H9 (cell line): ENCODE measurements at regions not wholly inside any gene's neighbourhood (a gene's known extent, or its start where the extent isn't known, plus 50 kb on each side); places are given as distances from the start of the nearest gene placed in this dataset.
A peak's percentile ranks its signal among the peaks of the same experiment; 100 is the strongest.

Experiments used
- DNase-seq: peaks from one replicate; pipeline ENCODE4 v3.0.0-alpha.2; 2017
- H2AFZ ChIP-seq: one replicate; pipeline ENCODE4 v1.6.1; 2013; ENCODE audit warnings: mild to moderate bottlenecking, low read length, control low read depth, moderate library complexity
- H2AK5ac ChIP-seq: 2 replicates; pipeline ENCODE4 v1.6.1; 2013; ENCODE audit warnings: low read length, control low read depth, mixed read lengths; ENCODE audit not compliant: insufficient read length
- H2BK120ac ChIP-seq: one replicate; pipeline ENCODE4 v1.6.1; 2013; ENCODE audit warnings: low read depth, mild to moderate bottlenecking, low read length, control low read depth, inconsistent platforms; ENCODE audit not compliant: poor library complexity, severe bottlenecking
- H2BK12ac ChIP-seq: 2 replicates; pipeline ENCODE4 v1.6.1; 2013; ENCODE audit warnings: low read length, control low read depth, mixed read lengths, low read depth; ENCODE audit not compliant: insufficient read length
- H2BK15ac ChIP-seq: 2 replicates; pipeline ENCODE4 v1.6.1; 2013; ENCODE audit warnings: low read depth, low read length, control low read depth
- H2BK20ac ChIP-seq: one replicate; pipeline ENCODE4 v1.6.1; 2013; ENCODE audit warnings: low read depth, mild to moderate bottlenecking, low read length, control low read depth, inconsistent platforms; ENCODE audit not compliant: poor library complexity, severe bottlenecking
- H2BK5ac ChIP-seq: 2 replicates; pipeline ENCODE4 v1.6.1; 2013; ENCODE audit warnings: low read length, control low read depth, mixed read lengths; ENCODE audit not compliant: insufficient read length
- H3K14ac ChIP-seq: 2 replicates; pipeline ENCODE4 v1.6.1; 2013; ENCODE audit warnings: low read length, control low read depth; ENCODE audit not compliant: insufficient read depth
- H3K18ac ChIP-seq: 2 replicates; pipeline ENCODE4 v1.6.1; 2013; ENCODE audit warnings: low read depth, mild to moderate bottlenecking, mixed read lengths, low read length, control low read depth; ENCODE audit not compliant: insufficient read length
- H3K23ac ChIP-seq: 2 replicates; pipeline ENCODE4 v1.6.1; 2013; ENCODE audit warnings: low read length, control low read depth, mixed read lengths, low read depth; ENCODE audit not compliant: insufficient read length
- H3K23me2 ChIP-seq: 2 replicates; pipeline ENCODE4 v1.6.1; 2013; ENCODE audit warnings: low read depth, mild to moderate bottlenecking, mixed read lengths, low read length, control low read depth; ENCODE audit not compliant: insufficient read length, poor library complexity, severe bottlenecking
- H3K27ac ChIP-seq: 2 replicates; pipeline ENCODE4 v1.5.1; 2013; ENCODE audit warnings: low read length, control low read depth, mixed read lengths, low read depth; ENCODE audit not compliant: insufficient read length
- H3K27me3 ChIP-seq: 2 replicates; pipeline ENCODE4 v1.6.1; 2013; ENCODE audit warnings: low read length, control low read depth, inconsistent platforms; ENCODE audit not compliant: insufficient read depth
- H3K4ac ChIP-seq: 2 replicates; pipeline ENCODE4 v1.6.1; 2013; ENCODE audit warnings: low read depth, mild to moderate bottlenecking, control low read depth, inconsistent platforms, low read length, moderate library complexity
- H3K4me1 ChIP-seq: 2 replicates; pipeline ENCODE4 v1.6.1; 2013; ENCODE audit warnings: low read length, control low read depth, inconsistent platforms; ENCODE audit not compliant: insufficient read depth
- H3K4me2 ChIP-seq: 2 replicates; pipeline ENCODE4 v1.6.1; 2013; ENCODE audit warnings: low read length, control low read depth, mixed read lengths; ENCODE audit not compliant: insufficient read length, insufficient read depth
- H3K56ac ChIP-seq: 2 replicates; pipeline ENCODE4 v1.6.1; 2013; ENCODE audit warnings: low read depth, mild to moderate bottlenecking, mixed read lengths, low read length, control low read depth; ENCODE audit not compliant: insufficient read length
- H3K79me1 ChIP-seq: 2 replicates; pipeline ENCODE4 v1.6.1; 2013; ENCODE audit warnings: low read depth, mild to moderate bottlenecking, moderate library complexity, low read length, control low read depth, inconsistent platforms; ENCODE audit not compliant: insufficient read depth, poor library complexity, severe bottlenecking
- H3K79me2 ChIP-seq: 2 replicates; pipeline ENCODE4 v1.6.1; 2013; ENCODE audit warnings: low read length, control low read depth, inconsistent platforms; ENCODE audit not compliant: insufficient read depth
- H3K9ac ChIP-seq: 2 replicates; pipeline ENCODE4 v1.6.1; 2013; ENCODE audit warnings: low read length, control low read depth, mixed read lengths; ENCODE audit not compliant: insufficient read length; ENCODE audit errors: extremely low read depth
- H3K9me3 ChIP-seq: one replicate; pipeline ENCODE4 v1.6.1; 2013; ENCODE audit warnings: low read depth, low read length, inconsistent platforms; ENCODE audit not compliant: control insufficient read depth
- H3T11ph ChIP-seq: one replicate; pipeline ENCODE4 v1.6.1; 2013; ENCODE audit warnings: mild to moderate bottlenecking, low read length, control low read depth, inconsistent platforms
- H4K20me1 ChIP-seq: one replicate; pipeline ENCODE4 v1.6.1; 2013; ENCODE audit not compliant: control insufficient read depth, insufficient read length, insufficient read depth
- H4K5ac ChIP-seq: 2 replicates; pipeline ENCODE4 v1.6.1; 2013; ENCODE audit warnings: low read depth, mild to moderate bottlenecking, mixed read lengths, low read length, control low read depth; ENCODE audit not compliant: insufficient read length
- H4K8ac ChIP-seq: replicated peaks from 2 replicates; pipeline ENCODE4 v1.6.1; 2013; ENCODE audit warnings: low read length, control low read depth, mixed read lengths, low read depth; ENCODE audit not compliant: insufficient read length
- H4K91ac ChIP-seq: 2 replicates; pipeline ENCODE4 v1.6.1; 2013; ENCODE audit warnings: low read depth, mild to moderate bottlenecking, moderate library complexity, mixed read lengths, low read length, control low read depth; ENCODE audit not compliant: insufficient read length
- H3K27ac Mint-ChIP-seq, 3 experiments: 2 replicates in 2 of 3; 3 replicates in 1 of 3; pipeline ENCODE4 v1.8.0; 2020 to 2021; ENCODE audit warnings: mixed read lengths in 3 of 3, mild to moderate bottlenecking in 1 of 3, moderate library complexity in 1 of 3
- H3K27me3 Mint-ChIP-seq: 2 replicates; pipeline ENCODE4 v1.8.0; 2021; ENCODE audit warnings: low read depth, mild to moderate bottlenecking, moderate library complexity, mixed read lengths
- H3K36me3 Mint-ChIP-seq, 3 experiments: 2 replicates in 2 of 3; 3 replicates in 1 of 3; pipeline ENCODE4 v1.8.0; 2020 to 2021; ENCODE audit warnings: low read depth in 3 of 3, mixed read lengths in 3 of 3; ENCODE audit not compliant: insufficient read depth in 1 of 3
- H3K4me1 Mint-ChIP-seq, 2 experiments: 2 replicates each; pipeline ENCODE4 v1.8.0; 2020; ENCODE audit warnings: mixed read lengths in 2 of 2
- H3K4me3 Mint-ChIP-seq, 2 experiments: 2 replicates in 1 of 2; 3 replicates in 1 of 2; pipeline ENCODE4 v1.8.0; 2020 to 2021; ENCODE audit warnings: mild to moderate bottlenecking in 2 of 2, mixed read lengths in 2 of 2, moderate library complexity in 1 of 2
- H3K9me3 Mint-ChIP-seq, 2 experiments: 2 replicates in 1 of 2; 3 replicates in 1 of 2; pipeline ENCODE4 v1.8.0; 2020; ENCODE audit warnings: mild to moderate bottlenecking in 2 of 2, mixed read lengths in 2 of 2, moderate library complexity in 1 of 2
- WGBS: extraction: QIAGEN DNeasy Blood & Tissue Kit; methylation state at CpG from one replicate; pipeline ENCODE4 v1.1.7; 2013; ENCODE audit warnings: missing lambda C conversion rate, low lambda C conversion rate, mixed read lengths; ENCODE audit not compliant: insufficient read length; ENCODE audit errors: extremely low coverage; 5-methylcytosine and 5-hydroxymethylcytosine counted together
- TF ChIP-seq, protein P1 (sequence below): fragments of 200-600 bp; sonication (generic); conservative IDR thresholded peaks from 3 replicates; pipeline ENCODE4 v1.8.0; 2021; ENCODE audit warnings: antibody characterized with exemption, mild to moderate bottlenecking

DNA sequence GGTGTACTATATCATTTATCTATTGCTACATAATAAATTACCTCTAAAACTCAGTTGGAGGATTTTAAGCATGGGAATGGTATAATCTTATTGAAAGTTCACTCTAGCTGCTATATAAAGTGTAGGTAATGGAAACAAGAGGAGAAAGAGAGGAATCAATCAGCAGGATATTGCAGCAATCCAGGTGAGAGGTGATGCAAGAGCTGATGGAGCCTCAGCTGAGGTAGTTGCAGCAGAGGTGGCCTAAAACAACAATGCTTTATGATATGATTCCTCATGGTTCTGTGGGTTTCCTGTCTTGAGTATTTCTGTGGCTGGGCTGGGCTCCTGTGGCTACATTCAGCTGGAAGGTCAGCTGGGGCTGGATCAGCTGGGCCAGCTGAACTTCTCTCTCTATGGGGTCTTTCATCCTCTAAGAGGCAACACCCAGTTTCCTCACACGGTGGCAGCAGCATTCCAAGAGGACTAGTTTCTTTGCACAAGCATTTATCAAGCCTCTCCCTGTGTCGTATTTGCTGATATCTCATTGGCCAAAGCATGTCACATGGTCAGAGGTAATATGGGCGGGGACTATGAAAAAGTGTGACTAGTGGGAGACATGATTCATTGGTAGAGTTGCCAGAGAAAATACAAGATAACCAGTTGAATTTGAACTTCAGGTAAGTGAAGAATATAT is 135.4 kb upstream of the LARGE1 start:
- no peak overlapping the region for H2BK20ac ChIP-seq
- H3K36me3 Mint-ChIP-seq: peaks cover 0 to 6% (median 4%) of the 10 kb centered on the region in 3 experiments; a peak in 3 of 7 replicates
- H2AFZ ChIP-seq: no peak overlapping the region
- TF ChIP-seq, protein P1, sequence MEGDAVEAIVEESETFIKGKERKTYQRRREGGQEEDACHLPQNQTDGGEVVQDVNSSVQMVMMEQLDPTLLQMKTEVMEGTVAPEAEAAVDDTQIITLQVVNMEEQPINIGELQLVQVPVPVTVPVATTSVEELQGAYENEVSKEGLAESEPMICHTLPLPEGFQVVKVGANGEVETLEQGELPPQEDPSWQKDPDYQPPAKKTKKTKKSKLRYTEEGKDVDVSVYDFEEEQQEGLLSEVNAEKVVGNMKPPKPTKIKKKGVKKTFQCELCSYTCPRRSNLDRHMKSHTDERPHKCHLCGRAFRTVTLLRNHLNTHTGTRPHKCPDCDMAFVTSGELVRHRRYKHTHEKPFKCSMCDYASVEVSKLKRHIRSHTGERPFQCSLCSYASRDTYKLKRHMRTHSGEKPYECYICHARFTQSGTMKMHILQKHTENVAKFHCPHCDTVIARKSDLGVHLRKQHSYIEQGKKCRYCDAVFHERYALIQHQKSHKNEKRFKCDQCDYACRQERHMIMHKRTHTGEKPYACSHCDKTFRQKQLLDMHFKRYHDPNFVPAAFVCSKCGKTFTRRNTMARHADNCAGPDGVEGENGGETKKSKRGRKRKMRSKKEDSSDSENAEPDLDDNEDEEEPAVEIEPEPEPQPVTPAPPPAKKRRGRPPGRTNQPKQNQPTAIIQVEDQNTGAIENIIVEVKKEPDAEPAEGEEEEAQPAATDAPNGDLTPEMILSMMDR: peak; percentile 73
- WGBS: no CpG with 5 or more reads among the region's 3 CpGs
- no peak overlapping the region for H3K18ac ChIP-seq
- no peak overlapping the region for H2BK120ac ChIP-seq
- H3K9ac ChIP-seq: no peak overlapping the region
- no peaks in the 10 kb centered on the region for H3K79me2 ChIP-seq
- no peak overlapping the region for H3K56ac ChIP-seq
- no peak overlapping the region for H3T11ph ChIP-seq
- no peaks in the 10 kb centered on the region for H3K23me2 ChIP-seq
- H3K23ac ChIP-seq: no peak overlapping the region
- H3K4ac ChIP-seq: no peak overlapping the region
- H3K4me2 ChIP-seq: no peak overlapping the region
- H3K27me3 ChIP-seq: no peaks in the 10 kb centered on the region
- H3K4me1 Mint-ChIP-seq: peaks cover 5 to 6% of the 10 kb centered on the region in 2 experiments; a peak in 3 of 4 replicates
- H2AK5ac ChIP-seq: no peak overlapping the region
- peaks cover 6% of the 10 kb centered on the region for H3K9me3 ChIP-seq
- no peaks in the 10 kb centered on the region for H3K79me1 ChIP-seq
- no peak overlapping the region for H4K91ac ChIP-seq
- no peak overlapping the region for H4K8ac ChIP-seq
- no peak overlapping the region for H4K5ac ChIP-seq
- peaks cover 31% of the 10 kb centered on the region for H3K27me3 Mint-ChIP-seq
- no peak overlapping the region for H2BK5ac ChIP-seq
- H3K9me3 Mint-ChIP-seq: peaks cover 17 to 20% of the 10 kb centered on the region in 2 experiments
- peak; percentile 82 for DNase-seq
- H3K4me3 Mint-ChIP-seq: no peak overlapping the region
- no peak overlapping the region for H3K27ac Mint-ChIP-seq
- H3K27ac ChIP-seq: no peak overlapping the region
- no peaks in the 10 kb centered on the region for H3K4me1 ChIP-seq
- no peak overlapping the region for H3K14ac ChIP-seq
- no peaks in the 10 kb centered on the region for H4K20me1 ChIP-seq
- no peak overlapping the region for H2BK15ac ChIP-seq
- H2BK12ac ChIP-seq: no peak overlapping the region
